H9 (cell line): ENCODE measurements at regions not wholly inside any gene's neighbourhood (a gene's known extent, or its start where the extent isn't known, plus 50 kb on each side); places are given as distances from the start of the nearest gene placed in this dataset.

Experiments used
- DNase-seq: peaks from one replicate; pipeline ENCODE4 v3.0.0-alpha.2; 2017
- H2AFZ ChIP-seq: one replicate; pipeline ENCODE4 v1.6.1; 2013; ENCODE audit warnings: mild to moderate bottlenecking, low read length, control low read depth, moderate library complexity
- H2AK5ac ChIP-seq: 2 replicates; pipeline ENCODE4 v1.6.1; 2013; ENCODE audit warnings: low read length, control low read depth, mixed read lengths; ENCODE audit not compliant: insufficient read length
- H2BK120ac ChIP-seq: one replicate; pipeline ENCODE4 v1.6.1; 2013; ENCODE audit warnings: low read depth, mild to moderate bottlenecking, low read length, control low read depth, inconsistent platforms; ENCODE audit not compliant: poor library complexity, severe bottlenecking
- H2BK12ac ChIP-seq: 2 replicates; pipeline ENCODE4 v1.6.1; 2013; ENCODE audit warnings: low read length, control low read depth, mixed read lengths, low read depth; ENCODE audit not compliant: insufficient read length
- H2BK15ac ChIP-seq: 2 replicates; pipeline ENCODE4 v1.6.1; 2013; ENCODE audit warnings: low read depth, low read length, control low read depth
- H2BK20ac ChIP-seq: one replicate; pipeline ENCODE4 v1.6.1; 2013; ENCODE audit warnings: low read depth, mild to moderate bottlenecking, low read length, control low read depth, inconsistent platforms; ENCODE audit not compliant: poor library complexity, severe bottlenecking
- H2BK5ac ChIP-seq: 2 replicates; pipeline ENCODE4 v1.6.1; 2013; ENCODE audit warnings: low read length, control low read depth, mixed read lengths; ENCODE audit not compliant: insufficient read length
- H3K14ac ChIP-seq: 2 replicates; pipeline ENCODE4 v1.6.1; 2013; ENCODE audit warnings: low read length, control low read depth; ENCODE audit not compliant: insufficient read depth
- H3K18ac ChIP-seq: 2 replicates; pipeline ENCODE4 v1.6.1; 2013; ENCODE audit warnings: low read depth, mild to moderate bottlenecking, mixed read lengths, low read length, control low read depth; ENCODE audit not compliant: insufficient read length
- H3K23ac ChIP-seq: 2 replicates; pipeline ENCODE4 v1.6.1; 2013; ENCODE audit warnings: low read length, control low read depth, mixed read lengths, low read depth; ENCODE audit not compliant: insufficient read length
- H3K23me2 ChIP-seq: 2 replicates; pipeline ENCODE4 v1.6.1; 2013; ENCODE audit warnings: low read depth, mild to moderate bottlenecking, mixed read lengths, low read length, control low read depth; ENCODE audit not compliant: insufficient read length, poor library complexity, severe bottlenecking
- H3K27ac ChIP-seq: 2 replicates; pipeline ENCODE4 v1.5.1; 2013; ENCODE audit warnings: low read length, control low read depth, mixed read lengths, low read depth; ENCODE audit not compliant: insufficient read length
- H3K27me3 ChIP-seq: 2 replicates; pipeline ENCODE4 v1.6.1; 2013; ENCODE audit warnings: low read length, control low read depth, inconsistent platforms; ENCODE audit not compliant: insufficient read depth
- H3K4ac ChIP-seq: 2 replicates; pipeline ENCODE4 v1.6.1; 2013; ENCODE audit warnings: low read depth, mild to moderate bottlenecking, control low read depth, inconsistent platforms, low read length, moderate library complexity
- H3K4me1 ChIP-seq: 2 replicates; pipeline ENCODE4 v1.6.1; 2013; ENCODE audit warnings: low read length, control low read depth, inconsistent platforms; ENCODE audit not compliant: insufficient read depth
- H3K4me2 ChIP-seq: 2 replicates; pipeline ENCODE4 v1.6.1; 2013; ENCODE audit warnings: low read length, control low read depth, mixed read lengths; ENCODE audit not compliant: insufficient read length, insufficient read depth
- H3K56ac ChIP-seq: 2 replicates; pipeline ENCODE4 v1.6.1; 2013; ENCODE audit warnings: low read depth, mild to moderate bottlenecking, mixed read lengths, low read length, control low read depth; ENCODE audit not compliant: insufficient read length
- H3K79me1 ChIP-seq: 2 replicates; pipeline ENCODE4 v1.6.1; 2013; ENCODE audit warnings: low read depth, mild to moderate bottlenecking, moderate library complexity, low read length, control low read depth, inconsistent platforms; ENCODE audit not compliant: insufficient read depth, poor library complexity, severe bottlenecking
- H3K79me2 ChIP-seq: 2 replicates; pipeline ENCODE4 v1.6.1; 2013; ENCODE audit warnings: low read length, control low read depth, inconsistent platforms; ENCODE audit not compliant: insufficient read depth
- H3K9ac ChIP-seq: 2 replicates; pipeline ENCODE4 v1.6.1; 2013; ENCODE audit warnings: low read length, control low read depth, mixed read lengths; ENCODE audit not compliant: insufficient read length; ENCODE audit errors: extremely low read depth
- H3K9me3 ChIP-seq: one replicate; pipeline ENCODE4 v1.6.1; 2013; ENCODE audit warnings: low read depth, low read length, inconsistent platforms; ENCODE audit not compliant: control insufficient read depth
- H3T11ph ChIP-seq: one replicate; pipeline ENCODE4 v1.6.1; 2013; ENCODE audit warnings: mild to moderate bottlenecking, low read length, control low read depth, inconsistent platforms
- H4K20me1 ChIP-seq: one replicate; pipeline ENCODE4 v1.6.1; 2013; ENCODE audit not compliant: control insufficient read depth, insufficient read length, insufficient read depth
- H4K5ac ChIP-seq: 2 replicates; pipeline ENCODE4 v1.6.1; 2013; ENCODE audit warnings: low read depth, mild to moderate bottlenecking, mixed read lengths, low read length, control low read depth; ENCODE audit not compliant: insufficient read length
- H4K8ac ChIP-seq: replicated peaks from 2 replicates; pipeline ENCODE4 v1.6.1; 2013; ENCODE audit warnings: low read length, control low read depth, mixed read lengths, low read depth; ENCODE audit not compliant: insufficient read length
- H4K91ac ChIP-seq: 2 replicates; pipeline ENCODE4 v1.6.1; 2013; ENCODE audit warnings: low read depth, mild to moderate bottlenecking, moderate library complexity, mixed read lengths, low read length, control low read depth; ENCODE audit not compliant: insufficient read length
- H3K27ac Mint-ChIP-seq, 3 experiments: 2 replicates in 2 of 3; 3 replicates in 1 of 3; pipeline ENCODE4 v1.8.0; 2020 to 2021; ENCODE audit warnings: mixed read lengths in 3 of 3, mild to moderate bottlenecking in 1 of 3, moderate library complexity in 1 of 3
- H3K27me3 Mint-ChIP-seq: 2 replicates; pipeline ENCODE4 v1.8.0; 2021; ENCODE audit warnings: low read depth, mild to moderate bottlenecking, moderate library complexity, mixed read lengths
- H3K36me3 Mint-ChIP-seq, 3 experiments: 2 replicates in 2 of 3; 3 replicates in 1 of 3; pipeline ENCODE4 v1.8.0; 2020 to 2021; ENCODE audit warnings: low read depth in 3 of 3, mixed read lengths in 3 of 3; ENCODE audit not compliant: insufficient read depth in 1 of 3
- H3K4me1 Mint-ChIP-seq, 2 experiments: 2 replicates each; pipeline ENCODE4 v1.8.0; 2020; ENCODE audit warnings: mixed read lengths in 2 of 2
- H3K4me3 Mint-ChIP-seq, 2 experiments: 2 replicates in 1 of 2; 3 replicates in 1 of 2; pipeline ENCODE4 v1.8.0; 2020 to 2021; ENCODE audit warnings: mild to moderate bottlenecking in 2 of 2, mixed read lengths in 2 of 2, moderate library complexity in 1 of 2
- H3K9me3 Mint-ChIP-seq, 2 experiments: 2 replicates in 1 of 2; 3 replicates in 1 of 2; pipeline ENCODE4 v1.8.0; 2020; ENCODE audit warnings: mild to moderate bottlenecking in 2 of 2, mixed read lengths in 2 of 2, moderate library complexity in 1 of 2
- CTCF ChIP-seq: fragments of 200-600 bp; sonication (generic); conservative IDR thresholded peaks from 3 replicates; pipeline ENCODE4 v1.8.0; 2021; ENCODE audit warnings: antibody characterized with exemption, mild to moderate bottlenecking
- WGBS: extraction: QIAGEN DNeasy Blood & Tissue Kit; methylation state at CpG from one replicate; pipeline ENCODE4 v1.1.7; 2013; ENCODE audit warnings: missing lambda C conversion rate, low lambda C conversion rate, mixed read lengths; ENCODE audit not compliant: insufficient read length; ENCODE audit errors: extremely low coverage; 5-methylcytosine and 5-hydroxymethylcytosine counted together

- Histone ChIP-seq H3K27me3 (no peaks in the 10 kb centered on the region), H2BK15ac (no peak overlapping the region), H4K91ac (no peak overlapping the region), H3K27ac (no peak overlapping the region), H4K5ac (no peak overlapping the region), H2BK12ac (no peak overlapping the region), H2BK120ac (no peak overlapping the region), H3K9ac (no peak overlapping the region), H3T11ph (no peak overlapping the region), H4K20me1 (no peaks in the 10 kb centered on the region), H3K4ac (no peak overlapping the region), H3K79me2 (no peaks in the 10 kb centered on the region), H3K14ac (no peak overlapping the region; the same call in 1 of the 2 replicates), H2BK20ac (no peak overlapping the region), H3K23ac (no peak overlapping the region), H3K9me3 (no peaks in the 10 kb centered on the region), H2BK5ac (no peak overlapping the region), H3K56ac (no peak overlapping the region), H2AK5ac (no peak overlapping the region), H3K4me1 (no peaks in the 10 kb centered on the region), H3K18ac (no peak overlapping the region), H3K4me2 (no peak overlapping the region), H4K8ac (no peak overlapping the region), H3K79me1 (no peaks in the 10 kb centered on the region), H2AFZ (no peak overlapping the region), H3K23me2 (no peaks in the 10 kb centered on the region)
- no peaks in the 10 kb centered on the region for H3K9me3 Mint-ChIP-seq
- no peaks in the 10 kb centered on the region for H3K36me3 Mint-ChIP-seq
- no peak overlapping the region for H3K27ac Mint-ChIP-seq
- no peak overlapping the region for H3K4me3 Mint-ChIP-seq
- peaks cover 2 to 3% of the 10 kb centered on the region in 2 experiments; a peak in 2 of 4 replicates for H3K4me1 Mint-ChIP-seq
- TF ChIP-seq CTCF = no peak
- no peak for DNase-seq
- WGBS = no CpG with 5 or more reads among the region's 3 CpGs
- peaks cover 10% of the 10 kb centered on the region for H3K27me3 Mint-ChIP-seq
Observed at GRCh38 chrX:109890300-109890699, 112.6 kb upstream of the TMEM164 start.
